ENCODE measurements at regions not wholly inside any gene's neighbourhood (a gene's known extent, or its start where the extent isn't known, plus 50 kb on each side); places are given as distances from the start of the nearest gene placed in this dataset.

GRCh38 chr10:131561897-131562296 is 250.4 kb upstream of the TCERG1L start:
- H3K4ac ChIP-seq (ENCODE audit: low read depth, low read length), result no peak overlapping the region
- no peak overlapping the region for H2BK15ac ChIP-seq (ENCODE audit: low read depth, low read length)
- no peak overlapping the region for H4K5ac ChIP-seq (ENCODE audit: insufficient read length, low read depth, low read length)
- no peaks in the 10 kb centered on the region for H3K9me3 ChIP-seq (ENCODE audit: control insufficient read depth, low read depth, low read length)
- no peaks in the 10 kb centered on the region for H3K4me1 ChIP-seq (ENCODE audit: insufficient read depth, low read length)
- no peaks in the 10 kb centered on the region for H3K27me3 ChIP-seq (ENCODE audit: insufficient read depth, low read length)
- H4K20me1 ChIP-seq (ENCODE audit: control insufficient read depth, insufficient read depth, insufficient read length), result no peaks in the 10 kb centered on the region
- no CpG with 5 or more reads among the region's 5 CpGs for WGBS (ENCODE audit: extremely low coverage, insufficient read length, low lambda C conversion rate)
- H3K9me3 Mint-ChIP-seq, result peaks cover 6 to 11% of the 10 kb centered on the region in 2 experiments; a peak in 4 of 5 replicates
- no peak for TF ChIP-seq CTCF (conservative IDR thresholded peaks at IDR 0.05)
- H3K27ac ChIP-seq (ENCODE audit: insufficient read length, low read depth, low read length), result no peak overlapping the region
- no peaks in the 10 kb centered on the region for H3K23me2 ChIP-seq (ENCODE audit: insufficient read length, low read depth, low read length, poor library complexity, severe bottlenecking)
- H2AK5ac ChIP-seq (ENCODE audit: insufficient read length, low read length), result no peak overlapping the region
- H4K91ac ChIP-seq (ENCODE audit: insufficient read length, low read depth, low read length), result no peak overlapping the region
- H3K27me3 Mint-ChIP-seq (ENCODE audit: low read depth), result no peaks in the 10 kb centered on the region
- H3K79me1 ChIP-seq (ENCODE audit: insufficient read depth, low read depth, low read length, poor library complexity, severe bottlenecking), result no peaks in the 10 kb centered on the region
- H3K14ac ChIP-seq (ENCODE audit: insufficient read depth, low read length), result no peak overlapping the region
- no peak overlapping the region for H3K4me3 Mint-ChIP-seq
- H2BK5ac ChIP-seq (ENCODE audit: insufficient read length, low read length), result no peak overlapping the region
- H3K18ac ChIP-seq (ENCODE audit: insufficient read length, low read depth, low read length), result no peak overlapping the region
- H2BK120ac ChIP-seq (ENCODE audit: low read depth, low read length, poor library complexity, severe bottlenecking), result no peak overlapping the region
- H3K4me2 ChIP-seq (ENCODE audit: insufficient read depth, insufficient read length, low read length), result no peak overlapping the region
- H2BK20ac ChIP-seq (ENCODE audit: low read depth, low read length, poor library complexity, severe bottlenecking), result no peak overlapping the region
- H4K8ac ChIP-seq (replicated peaks; ENCODE audit: insufficient read length, low read depth, low read length), result no peak overlapping the region
- H3K9ac ChIP-seq (ENCODE audit: extremely low read depth, insufficient read length, low read length), result no peak overlapping the region
- DNase-seq, result no peak
- H3K56ac ChIP-seq (ENCODE audit: insufficient read length, low read depth, low read length), result no peak overlapping the region
- H2BK12ac ChIP-seq (ENCODE audit: insufficient read length, low read depth, low read length), result no peak overlapping the region
- no peak overlapping the region for H3T11ph ChIP-seq (ENCODE audit: low read length)
- no peak overlapping the region for H3K23ac ChIP-seq (ENCODE audit: insufficient read length, low read depth, low read length)
- no peak overlapping the region for H3K27ac Mint-ChIP-seq
- peaks cover 0 to 6% (median 4%) of the 10 kb centered on the region in 3 experiments; a peak in 3 of 7 replicates for H3K36me3 Mint-ChIP-seq (ENCODE audit: insufficient read depth in 1 of 3, low read depth in 3 of 3)
- no peak overlapping the region for H2AFZ ChIP-seq (ENCODE audit: low read length)
- H3K4me1 Mint-ChIP-seq, result peaks cover 4 to 5% of the 10 kb centered on the region in 2 experiments
- no peaks in the 10 kb centered on the region for H3K79me2 ChIP-seq (ENCODE audit: insufficient read depth, low read length)
